Endometrial microvascular endothelial cells (primary cell): ENCODE measurements at regions not wholly inside any gene's neighbourhood (a gene's known extent, or its start where the extent isn't known, plus 50 kb on each side); places are given as distances from the start of the nearest gene placed in this dataset.
"Not testable (repeated sequence)": the region's sequence is repeated elsewhere in the genome, so short reads cannot be mapped to it uniquely, and the experiment has no call there.

ENCODE experiments used
- in situ Hi-C: cut with HindIII; loops from 2 replicates; pipeline ENCODE4 v1.10.0; 2017; ENCODE audit warnings: low sequenced_read_pairs, low pct_unique_long_range_greater_than_20kb; ENCODE audit errors: inconsistent ontology term

DNA sequence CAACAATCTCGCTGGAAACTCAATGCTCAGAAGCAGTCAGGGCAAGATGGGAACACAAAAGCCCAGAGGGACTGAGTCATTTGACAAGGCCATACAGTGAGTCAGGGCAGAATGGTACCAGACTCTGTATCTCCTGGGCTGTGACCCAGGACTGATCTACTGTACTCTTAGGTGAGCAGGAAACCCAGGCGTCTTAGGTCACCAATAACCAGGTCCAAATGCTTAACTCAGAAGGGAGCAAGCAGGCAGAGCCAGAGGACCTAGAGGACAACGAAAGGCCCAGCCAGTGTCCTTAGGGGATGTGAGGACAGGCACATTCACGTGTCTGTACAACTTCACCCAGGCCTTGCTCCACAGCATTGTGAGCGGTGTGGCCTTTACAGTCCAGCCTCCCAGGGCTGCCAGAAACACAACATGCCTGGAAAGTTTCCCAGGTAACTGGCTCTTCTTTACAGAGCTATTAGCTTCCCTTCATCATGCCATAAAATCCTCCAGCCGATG lies 69.9 kb downstream of the ARL6IP4 start:
- in situ Hi-C loops: loop anchor here (25.0 kb wide), 1 partner anchor 187 kb away; the partner anchor contains the start of genes MPHOSPH9 and MTRFR

DNA sequence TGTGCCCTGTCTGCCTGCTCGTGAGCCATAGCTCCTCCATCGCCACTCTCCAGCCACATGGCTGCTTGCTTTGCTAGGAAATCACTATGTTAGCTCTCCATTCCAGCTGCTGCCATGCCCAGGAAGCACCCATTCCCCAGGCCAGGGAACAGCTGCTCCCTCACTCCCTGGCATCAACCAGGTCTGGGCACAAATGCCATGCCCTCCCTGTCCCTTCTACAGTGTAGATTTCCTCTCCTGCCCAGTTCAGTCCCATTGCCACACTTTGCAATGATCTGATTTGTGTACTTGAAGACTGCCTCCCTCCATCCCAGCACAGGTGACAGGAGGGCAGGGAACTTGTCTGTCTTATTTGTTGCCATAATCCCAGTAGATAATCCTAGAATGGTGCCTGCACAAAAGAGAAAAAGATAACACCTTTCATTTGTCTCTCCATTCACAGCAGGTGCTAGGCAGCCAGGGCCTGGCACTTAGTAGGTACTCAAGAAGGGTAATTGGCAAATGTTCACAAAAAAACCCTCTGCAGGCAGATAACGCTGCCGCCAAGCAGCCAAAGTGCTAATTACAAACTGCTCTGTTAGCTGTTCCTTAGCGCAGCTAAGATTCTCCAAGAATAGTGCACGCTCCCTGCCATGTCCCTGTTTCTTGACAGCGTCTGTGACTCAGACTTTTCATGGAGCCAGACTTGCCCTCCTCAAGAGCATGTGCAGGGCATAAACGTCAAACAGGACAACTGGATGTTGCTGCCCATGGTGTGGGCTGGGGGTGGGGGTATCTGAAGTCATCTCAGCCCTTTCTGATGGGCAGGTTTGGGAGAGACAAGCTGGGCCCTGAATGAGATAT lies 69.1 kb downstream of the ARL6IP4 start:
- in situ Hi-C loops: loop anchor here (25.0 kb wide), 1 partner anchor 188 kb away; the partner anchor contains the start of genes MPHOSPH9 and MTRFR

DNA sequence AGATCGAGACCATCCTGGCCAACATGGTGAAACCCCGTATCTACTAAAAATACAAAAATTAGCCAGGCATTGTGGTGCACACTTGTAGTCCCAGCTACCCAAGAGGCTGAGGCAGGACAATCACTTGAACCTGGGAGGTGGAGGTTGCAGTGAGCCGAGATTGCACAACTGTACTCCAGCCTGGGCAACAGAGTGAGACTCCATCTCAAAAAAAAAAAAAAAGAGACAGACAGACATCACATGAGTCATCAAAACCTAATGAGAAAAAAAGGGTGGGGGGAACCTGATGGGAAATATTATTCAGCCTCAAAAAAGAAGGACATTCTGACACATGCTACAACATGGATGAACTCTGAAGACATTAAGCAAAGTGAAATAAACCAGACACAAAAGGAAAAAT lies 67.4 kb downstream of the ARL6IP4 start:
- in situ Hi-C loops: not testable (repeated sequence)

DNA sequence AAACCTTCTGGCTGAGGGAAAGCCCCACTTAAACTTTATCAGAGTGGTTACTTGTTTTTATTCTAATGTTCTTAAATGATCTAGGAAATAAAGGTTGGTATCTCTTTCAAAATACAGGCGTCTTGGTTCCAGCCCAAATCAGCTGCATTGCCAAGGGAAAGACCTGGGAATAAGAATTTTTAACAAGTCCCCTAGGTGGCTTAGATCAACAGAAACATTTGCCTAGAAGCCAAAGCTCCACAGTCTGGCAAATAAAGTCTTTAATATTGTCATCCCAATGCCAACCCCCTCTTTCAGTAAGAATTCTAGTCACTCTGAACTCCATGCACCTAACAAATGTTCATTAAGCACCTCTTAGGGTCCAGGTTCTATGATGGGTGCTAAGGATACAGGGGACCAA lies 66.8 kb downstream of the ARL6IP4 start:
- in situ Hi-C loops: no loop called here

DNA sequence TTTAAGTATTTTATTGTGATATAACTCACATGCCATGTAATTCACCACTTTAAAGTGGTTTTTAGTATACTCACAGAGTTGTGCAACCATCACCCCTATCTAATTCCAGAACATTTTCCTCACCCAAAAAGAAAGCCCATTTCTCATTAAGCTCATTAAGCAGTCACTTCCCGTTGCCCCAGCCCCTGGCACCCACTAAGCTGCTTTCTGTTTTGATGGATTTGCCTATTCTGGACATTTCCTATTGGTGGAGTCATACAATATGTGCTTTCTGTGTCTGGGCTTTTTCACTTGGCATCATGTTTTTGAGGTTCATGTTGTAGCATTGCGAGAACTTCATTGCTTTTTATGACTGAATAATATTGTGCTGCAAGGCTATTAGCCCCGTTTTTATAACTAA lies 66.0 kb downstream of the ARL6IP4 start:
- in situ Hi-C loops: no loop called here

DNA sequence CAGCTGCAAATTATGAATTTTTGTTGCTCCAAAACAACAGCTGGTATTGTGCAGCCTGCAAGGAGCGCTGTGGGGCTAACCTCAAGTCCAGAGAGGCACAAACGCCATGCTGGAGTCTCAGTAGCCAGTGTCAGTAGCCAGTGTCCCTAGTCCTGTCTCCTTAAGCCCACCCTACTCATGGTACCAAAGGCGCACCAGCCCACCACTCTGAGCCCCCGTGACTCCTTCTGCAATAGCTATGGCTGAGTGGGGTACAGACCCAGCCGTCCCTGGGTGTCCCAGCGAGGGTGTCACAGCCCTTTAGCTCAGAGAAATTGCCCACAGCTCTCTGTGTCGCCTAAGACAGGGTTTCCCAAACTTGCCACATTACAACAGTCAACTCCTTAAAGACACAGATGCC lies 65.2 kb downstream of the ARL6IP4 start:
- in situ Hi-C loops: no loop called here

DNA sequence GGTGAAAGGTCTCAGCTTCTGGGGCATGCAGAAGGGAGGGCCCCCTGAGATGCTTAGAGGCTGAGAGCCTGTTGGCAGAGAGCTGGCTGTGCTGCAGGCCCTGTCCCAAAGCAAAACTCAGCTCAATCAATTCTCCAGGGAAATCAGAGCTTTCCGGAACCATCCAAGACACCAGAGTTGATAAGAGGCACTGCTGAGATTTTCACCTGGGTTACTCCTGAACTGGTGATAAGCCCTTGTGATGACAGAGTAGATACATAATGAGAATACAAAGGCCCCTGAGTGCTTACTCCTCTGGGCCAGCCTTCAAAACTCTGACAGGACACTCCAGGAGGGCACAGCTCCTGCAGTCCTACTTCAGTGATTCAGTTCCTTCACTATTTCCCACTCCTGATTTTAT lies 63.9 kb downstream of the ARL6IP4 start:
- in situ Hi-C loops: no loop called here

DNA sequence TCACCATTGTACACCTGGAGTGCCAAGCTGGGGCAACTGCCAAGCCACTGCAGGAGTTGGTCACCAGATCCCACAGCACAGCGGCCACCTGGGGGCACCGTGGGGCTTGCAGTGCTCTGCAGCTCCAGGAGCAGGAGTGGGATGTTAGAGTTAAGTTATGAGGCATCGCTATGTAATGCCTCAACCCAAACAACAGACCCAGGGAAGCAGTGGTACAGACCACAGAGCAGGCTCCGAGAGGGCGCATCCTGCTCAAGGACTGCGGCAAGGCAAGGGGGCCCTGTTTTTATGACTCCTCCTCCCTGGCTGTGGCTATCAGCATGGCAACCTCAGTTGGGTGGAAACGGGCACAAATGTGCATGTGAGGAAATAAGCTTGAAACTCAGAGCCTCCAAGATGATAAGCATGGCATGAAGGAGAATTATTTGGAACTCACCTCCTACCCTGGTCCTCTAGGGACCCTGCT lies 63.1 kb downstream of the ARL6IP4 start:
- in situ Hi-C loops: no loop called here

DNA sequence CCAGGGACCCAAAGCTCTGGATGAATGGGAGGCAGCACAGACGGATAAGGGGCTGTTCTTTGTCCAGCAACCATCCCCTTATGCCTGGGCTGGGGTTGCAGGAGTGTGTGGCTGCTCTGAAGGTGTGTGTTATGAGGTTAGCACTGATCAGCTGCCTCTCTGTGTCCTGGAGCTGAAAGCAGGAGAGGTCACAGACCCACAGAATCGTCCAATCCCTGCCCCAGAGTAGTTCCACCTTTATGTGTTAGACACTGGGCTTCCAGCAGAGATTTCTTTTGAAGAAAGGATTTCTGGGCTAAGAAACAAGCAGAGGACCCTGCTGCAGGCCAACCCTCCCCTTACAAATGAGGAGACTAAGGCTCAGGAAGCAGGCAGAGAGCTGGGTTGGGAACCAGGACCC lies 62.4 kb downstream of the ARL6IP4 start:
- in situ Hi-C loops: no loop called here

DNA sequence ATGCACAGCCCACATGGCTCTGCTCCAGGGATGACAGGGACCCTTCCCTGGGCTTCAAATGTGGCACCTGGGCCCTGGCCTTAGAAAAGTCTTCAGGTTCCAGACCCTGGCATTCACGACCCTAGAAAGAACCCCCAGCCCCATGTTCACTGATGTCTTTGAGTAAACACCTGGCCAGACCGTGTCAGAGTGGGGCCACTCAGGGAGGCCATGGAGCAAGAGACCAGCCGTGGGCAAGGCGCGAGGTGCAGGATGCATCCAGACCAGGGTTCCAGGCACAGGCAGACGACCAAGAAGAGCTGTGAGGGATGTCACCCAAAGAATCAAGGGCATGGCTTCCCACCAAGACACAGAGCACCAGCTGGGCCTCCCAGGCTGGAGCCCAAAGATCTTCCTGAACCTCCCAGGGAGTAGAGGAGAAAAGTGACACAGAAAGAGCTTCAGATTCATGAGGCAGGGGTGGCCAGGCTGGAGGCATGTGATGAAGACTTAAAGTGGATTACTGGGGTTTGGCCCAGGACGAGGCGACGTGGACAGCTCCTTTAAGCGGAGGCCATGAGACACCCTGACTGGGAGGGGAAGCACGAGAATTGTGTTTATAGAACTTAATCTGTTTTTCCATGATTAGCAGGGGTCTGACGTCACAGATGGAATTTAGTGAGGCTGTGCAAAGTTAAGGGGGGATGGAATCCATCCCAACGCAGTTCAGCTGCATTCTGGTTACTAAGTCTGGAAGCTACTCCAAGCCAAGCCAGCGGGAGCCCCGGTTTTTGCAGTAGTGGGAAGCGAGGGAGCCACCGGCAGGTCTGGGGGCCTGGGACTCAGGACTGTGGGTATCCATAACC lies 61.6 kb downstream of the ARL6IP4 start:
- in situ Hi-C loops: no loop called here

DNA sequence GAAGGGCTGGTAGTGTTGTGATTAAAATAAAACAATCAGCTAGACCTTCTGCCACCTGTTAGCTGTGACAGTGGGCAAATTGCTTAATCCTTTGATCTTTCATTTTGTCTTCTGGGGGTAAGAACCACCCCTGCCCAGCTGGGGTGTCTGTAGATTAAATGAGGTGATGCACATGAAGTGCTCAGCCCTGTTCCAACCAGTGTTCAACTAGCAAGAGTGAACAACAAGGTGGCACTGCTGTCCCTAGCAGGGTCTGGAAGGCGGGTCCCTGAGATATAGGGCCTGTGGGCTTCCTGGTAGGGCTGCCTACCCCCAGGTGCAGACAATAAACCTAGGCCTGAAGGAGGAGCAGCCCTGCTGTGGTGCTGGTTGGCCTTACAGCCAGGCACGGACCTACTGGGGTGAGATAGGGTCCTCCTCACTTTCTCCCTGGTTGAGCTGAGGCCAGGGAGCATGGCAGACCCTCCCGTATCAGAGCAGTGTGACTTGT lies 60.6 kb downstream of the ARL6IP4 start:
- in situ Hi-C loops: no loop called here

DNA sequence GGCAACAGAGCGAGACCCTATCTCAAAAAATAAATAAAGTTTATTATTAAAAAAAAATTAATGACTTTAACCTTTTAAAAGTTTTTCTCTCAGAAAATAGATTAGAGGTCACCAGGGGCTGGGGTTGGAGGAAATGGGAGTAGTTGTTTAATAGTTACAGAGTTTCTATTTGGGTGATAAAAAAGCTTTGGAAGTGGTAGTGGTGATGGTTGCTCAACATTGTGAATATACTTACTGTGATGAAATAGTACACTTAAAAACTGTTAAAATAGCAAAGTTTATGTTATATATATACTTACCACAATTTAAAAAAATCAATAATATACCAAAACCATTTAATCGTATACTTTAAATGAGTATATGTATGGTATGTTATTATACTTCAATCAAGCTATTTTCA lies 59.6 kb downstream of the ARL6IP4 start:
- in situ Hi-C loops: no loop called here

DNA sequence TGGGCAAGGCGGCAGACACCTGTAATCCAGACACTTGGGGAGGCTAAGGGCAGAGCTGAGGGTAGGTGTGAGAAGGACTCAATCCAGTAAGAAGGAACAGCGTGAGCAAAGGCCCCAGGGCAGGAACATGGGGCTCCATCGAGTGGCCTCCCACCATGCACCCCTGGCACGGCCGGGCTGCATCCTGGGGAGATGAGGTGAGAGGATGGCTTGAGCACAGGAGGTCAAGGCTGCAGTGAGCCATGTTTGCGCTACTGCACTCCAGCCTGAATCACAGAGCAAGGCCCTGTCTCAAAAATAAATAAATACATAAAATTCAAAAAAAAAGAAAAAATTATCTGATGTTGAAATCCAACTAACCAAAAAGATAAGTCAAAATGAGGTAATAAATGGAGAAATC lies 58.5 kb downstream of the ARL6IP4 start:
- in situ Hi-C loops: no loop called here

DNA sequence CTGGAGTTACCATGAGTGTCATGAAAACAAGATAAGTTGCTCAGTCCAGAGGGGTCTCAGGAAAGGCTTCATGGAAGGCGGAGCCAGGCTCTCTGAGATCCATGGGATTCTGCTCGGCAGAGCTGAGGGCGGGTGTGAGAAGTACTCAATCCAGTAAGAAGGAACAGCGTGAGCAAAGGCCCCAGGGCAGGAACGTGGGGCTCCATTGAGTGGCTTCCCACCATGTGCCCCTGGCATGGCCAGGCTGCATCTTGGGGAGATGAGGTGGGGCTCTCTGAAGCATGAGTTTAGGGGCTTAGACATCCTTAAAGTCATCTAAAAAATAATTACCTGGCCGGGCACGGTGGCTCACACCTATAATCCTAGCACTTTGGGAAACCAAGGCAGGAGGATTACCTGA lies 58.0 kb downstream of the ARL6IP4 start:
- in situ Hi-C loops: no loop called here

DNA sequence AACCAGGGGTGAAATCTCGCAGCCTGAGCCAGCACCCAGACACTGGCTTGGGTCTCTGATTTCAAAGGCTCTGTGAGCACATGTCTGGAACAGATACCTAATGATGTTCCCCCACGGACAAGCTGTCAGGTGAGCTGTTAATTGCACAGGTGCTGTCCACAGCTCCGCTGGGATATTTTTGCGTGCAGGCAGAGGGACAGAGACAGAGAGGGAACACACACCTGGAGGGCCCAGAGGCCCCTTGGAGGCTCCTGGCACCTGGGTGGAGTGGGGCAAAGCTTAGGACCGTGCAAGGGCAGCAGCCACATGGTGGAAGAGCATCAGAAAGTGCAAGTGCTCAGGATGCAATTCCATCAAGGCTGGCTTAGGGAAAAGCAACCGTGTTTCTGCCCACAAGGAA lies 57.3 kb downstream of the ARL6IP4 start:
- in situ Hi-C loops: no loop called here

DNA sequence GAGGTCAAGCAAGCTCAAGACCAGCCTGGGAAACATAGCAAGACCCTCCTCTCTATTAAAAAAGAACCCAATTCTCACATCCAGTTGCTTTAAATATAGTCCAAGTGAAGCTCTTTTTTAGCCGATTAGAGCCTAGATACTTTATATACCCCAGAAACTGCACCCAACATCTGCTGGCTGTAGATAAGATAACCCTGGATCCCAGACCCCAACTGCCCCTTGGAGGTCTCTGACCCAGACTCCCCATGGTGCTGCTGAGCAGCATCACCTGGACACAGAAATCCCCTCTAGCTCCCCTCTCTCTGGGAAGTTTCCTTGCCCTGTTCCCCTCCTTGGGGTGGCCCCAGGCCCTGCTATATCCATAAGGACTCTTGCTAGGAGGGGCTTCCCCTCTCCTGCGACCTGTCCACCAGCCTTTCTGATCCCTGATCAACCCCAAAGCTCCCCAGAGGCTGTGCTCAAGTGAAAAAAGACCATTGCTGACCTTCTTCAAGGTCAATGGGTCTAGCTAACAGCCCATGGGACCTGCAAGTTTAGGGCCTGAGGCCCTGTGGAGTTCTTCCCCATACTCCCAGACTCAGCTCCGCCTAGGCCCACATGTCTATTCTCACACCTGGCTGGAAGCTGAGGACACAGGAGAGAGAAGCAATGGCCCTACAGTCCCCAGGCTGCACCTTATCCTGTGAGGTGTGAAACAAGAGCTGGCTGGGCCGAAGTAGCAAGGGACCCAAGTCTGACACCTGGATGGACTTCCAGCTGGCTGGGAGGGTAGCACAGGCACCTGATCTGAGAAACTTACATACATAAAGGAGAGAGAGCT lies 56.2 kb downstream of the ARL6IP4 start:
- in situ Hi-C loops: no loop called here

DNA sequence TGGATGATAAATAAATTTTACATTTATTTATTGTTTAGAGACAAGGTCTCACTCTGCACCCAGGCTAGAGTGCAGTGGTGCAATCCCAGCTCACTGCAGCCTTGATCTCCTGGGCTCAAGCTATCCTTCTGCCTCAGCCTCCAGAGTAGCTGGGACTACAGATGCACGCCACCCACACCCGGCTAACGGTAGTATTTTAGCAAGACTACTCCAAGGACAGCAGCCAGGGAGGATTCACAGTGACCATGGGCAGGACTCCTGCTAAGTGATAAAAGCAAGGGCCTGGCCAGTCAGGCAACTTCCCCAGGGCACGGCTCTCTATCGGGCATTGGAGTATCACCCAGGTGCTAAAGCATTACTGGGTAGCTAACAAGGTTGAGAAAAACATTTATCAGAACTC lies 55.4 kb downstream of the ARL6IP4 start:
- in situ Hi-C loops: no loop called here

DNA sequence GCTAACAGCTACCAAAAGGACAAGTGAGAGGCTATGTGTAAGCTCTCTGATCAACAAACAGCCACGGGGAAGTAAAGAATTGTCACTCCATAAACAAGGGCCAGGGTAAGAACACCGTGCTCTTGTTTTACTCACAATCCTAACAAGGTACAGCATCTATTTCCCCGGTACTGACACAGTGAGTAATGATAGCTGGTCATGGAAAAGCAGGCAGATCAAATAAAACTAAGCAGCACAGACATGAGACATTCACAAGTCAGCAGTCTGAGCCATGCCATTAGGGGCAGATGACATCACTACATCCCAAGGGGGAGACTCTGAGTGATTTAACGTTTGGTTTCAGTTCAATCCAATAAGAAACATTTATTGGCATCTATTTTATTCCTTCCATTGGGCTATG lies 54.4 kb downstream of the ARL6IP4 start:
- in situ Hi-C loops: no loop called here

DNA sequence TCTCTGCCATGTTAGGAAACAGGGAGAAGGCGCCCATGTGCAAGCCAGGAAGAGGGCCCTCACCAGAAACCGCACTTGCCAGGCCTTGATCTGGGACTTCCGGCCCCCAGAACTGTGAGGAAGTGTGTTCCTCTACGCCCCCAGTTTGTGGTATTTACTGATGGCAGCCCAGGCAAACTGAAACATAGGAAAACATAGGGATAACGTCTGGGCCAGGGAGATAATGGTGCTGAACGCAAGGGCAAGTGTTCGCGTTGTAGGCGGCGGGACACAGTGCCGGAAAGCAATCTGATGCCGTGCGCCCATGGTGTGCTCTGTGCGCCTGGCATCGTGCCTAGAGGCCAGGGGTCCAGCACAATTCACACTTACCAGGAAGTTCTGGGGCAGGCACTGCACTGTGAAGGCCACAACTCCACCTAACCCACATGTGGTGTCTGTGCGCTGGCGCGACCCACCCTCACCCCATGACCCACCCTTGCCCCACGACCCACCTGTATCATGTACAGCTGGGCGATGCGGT lies 53.6 kb downstream of the ARL6IP4 start:
- in situ Hi-C loops: no loop called here
